ENCODE measurements at regions not wholly inside any gene's neighbourhood (a gene's known extent, or its start where the extent isn't known, plus 50 kb on each side); places are given as distances from the start of the nearest gene placed in this dataset.

DNA sequence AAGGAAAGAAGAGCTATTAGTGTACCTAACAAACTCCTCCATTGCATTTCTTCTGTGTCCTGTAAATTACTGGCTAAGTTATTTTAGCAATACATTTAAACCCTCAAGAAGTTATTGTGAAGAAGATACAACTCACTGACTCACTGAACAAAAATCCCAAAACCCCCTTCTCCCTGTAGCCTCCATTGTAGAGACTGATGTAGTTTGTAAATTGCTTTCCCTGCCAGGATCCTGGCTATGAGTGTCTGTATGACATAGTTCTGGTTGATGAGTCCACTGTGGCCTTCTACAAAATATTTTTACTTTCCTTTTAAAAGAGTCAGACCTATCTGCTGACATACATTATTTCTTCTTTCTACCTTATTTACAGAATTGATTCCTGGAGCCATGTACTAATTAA lies 155.6 kb downstream of the SLC6A15 start:
- TF ChIP-seq, protein P1, sequence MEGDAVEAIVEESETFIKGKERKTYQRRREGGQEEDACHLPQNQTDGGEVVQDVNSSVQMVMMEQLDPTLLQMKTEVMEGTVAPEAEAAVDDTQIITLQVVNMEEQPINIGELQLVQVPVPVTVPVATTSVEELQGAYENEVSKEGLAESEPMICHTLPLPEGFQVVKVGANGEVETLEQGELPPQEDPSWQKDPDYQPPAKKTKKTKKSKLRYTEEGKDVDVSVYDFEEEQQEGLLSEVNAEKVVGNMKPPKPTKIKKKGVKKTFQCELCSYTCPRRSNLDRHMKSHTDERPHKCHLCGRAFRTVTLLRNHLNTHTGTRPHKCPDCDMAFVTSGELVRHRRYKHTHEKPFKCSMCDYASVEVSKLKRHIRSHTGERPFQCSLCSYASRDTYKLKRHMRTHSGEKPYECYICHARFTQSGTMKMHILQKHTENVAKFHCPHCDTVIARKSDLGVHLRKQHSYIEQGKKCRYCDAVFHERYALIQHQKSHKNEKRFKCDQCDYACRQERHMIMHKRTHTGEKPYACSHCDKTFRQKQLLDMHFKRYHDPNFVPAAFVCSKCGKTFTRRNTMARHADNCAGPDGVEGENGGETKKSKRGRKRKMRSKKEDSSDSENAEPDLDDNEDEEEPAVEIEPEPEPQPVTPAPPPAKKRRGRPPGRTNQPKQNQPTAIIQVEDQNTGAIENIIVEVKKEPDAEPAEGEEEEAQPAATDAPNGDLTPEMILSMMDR (conservative IDR thresholded peaks at IDR 0.05): no peak
- TF ChIP-seq ZFX (IDR thresholded peaks at IDR 0.05): no peak
